ENCODE measurements at regions not wholly inside any gene's neighbourhood (a gene's known extent, or its start where the extent isn't known, plus 50 kb on each side); places are given as distances from the start of the nearest gene placed in this dataset.

GRCh38 chr6:84466511-84466910 lies 239.1 kb upstream of the CEP162 start (continued):
- no peak for TF ChIP-seq MEF2A (IDR thresholded peaks at IDR 0.05; ENCODE audit: borderline replicate concordance, low read depth)
- peak; percentile 74; the same call in 1 of the 2 replicates for TF ChIP-seq FOSL2 (IDR thresholded peaks at IDR 0.05; ENCODE audit: borderline replicate concordance, low read depth)
- TF ChIP-seq ZBTB33 (IDR thresholded peaks at IDR 0.05; ENCODE audit: borderline replicate concordance, low read depth), result no peak
- no peak for TF ChIP-seq RCOR1 (IDR thresholded peaks at IDR 0.05; ENCODE audit: low read length)
- peak; percentile 56; the same call in 1 of the 2 replicates for TF ChIP-seq RXRA (IDR thresholded peaks at IDR 0.05; ENCODE audit: borderline replicate concordance, low read depth)
- no peak for TF ChIP-seq RFX5 (IDR thresholded peaks at IDR 0.05; ENCODE audit: low read length)
- no peak for TF ChIP-seq SIN3A (IDR thresholded peaks at IDR 0.05; ENCODE audit: borderline replicate concordance, low read depth, low read length)
- TF ChIP-seq MAX (IDR thresholded peaks at IDR 0.05; ENCODE audit: low read depth), result no peak
- TF ChIP-seq EZH2phosphoT487 (IDR thresholded peaks at IDR 0.05; ENCODE audit: borderline replicate concordance, low read depth), result no peak
- no peak for TF ChIP-seq YY1 (IDR thresholded peaks at IDR 0.05; ENCODE audit: low read depth)
- no peak for TF ChIP-seq GATA2 (CRISPR knock-in tag; IDR thresholded peaks at IDR 0.05)

- H3K79me2 ChIP-seq (ENCODE audit: insufficient read depth), result no peaks in the 10 kb centered on the region
- H3K4me2 ChIP-seq, result no peak overlapping the region
- no peak overlapping the region for H3K9ac ChIP-seq
- CTCF ChIA-PET, result interaction anchor here (1.4 kb wide), 1 partner anchor 36 kb away, joined by 3 read pairs; no protein-coding TSS in a partner anchor
- 97% methylated on average over 2 of the region's 2 CpGs for WGBS (ENCODE audit: low lambda C conversion rate)
- H3K4me3 ChIP-seq (ENCODE audit: low read depth in 2 of 2, low read length in 1 of 2), result no peak overlapping the region
- H3K9me3 ChIP-seq, result no peaks in the 10 kb centered on the region
- TF ChIP-seq ELF1 (IDR thresholded peaks at IDR 0.05) (no peak), MXI1 (IDR thresholded peaks at IDR 0.05; ENCODE audit: low read depth, low read length) (no peak), RXRA (IDR thresholded peaks at IDR 0.05; ENCODE audit: borderline replicate concordance, low read depth) (no peak), GATA2 (CRISPR knock-in tag; IDR thresholded peaks at IDR 0.05) (no peak), EZH2phosphoT487 (IDR thresholded peaks at IDR 0.05; ENCODE audit: borderline replicate concordance, low read depth) (no peak)
- H3F3A ChIP-seq (replicated peaks; ENCODE audit: insufficient read depth), result peaks cover 14% of the 10 kb centered on the region
- H3K36me3 ChIP-seq (replicated peaks in 1 of 2; ENCODE audit: control insufficient read depth in 1 of 2, insufficient read depth in 2 of 2, low read length in 1 of 2), result no peaks in the 10 kb centered on the region
- no peak overlapping the region for H2AFZ ChIP-seq (ENCODE audit: low read depth)
- H3K9me2 ChIP-seq, result no peaks in the 10 kb centered on the region
- H3K4me1 ChIP-seq (ENCODE audit: control insufficient read depth in 1 of 2, insufficient read depth in 2 of 2, low read depth in 1 of 2, low read length in 1 of 2), result no peaks in the 10 kb centered on the region; a peak in 1 of 4 replicates
- no peak overlapping the region for H3K27ac ChIP-seq (ENCODE audit: low read depth in 2 of 2, low read length in 1 of 2)
- no peaks in the 10 kb centered on the region for H3K27me3 ChIP-seq (ENCODE audit: insufficient read depth)
- POLR2A ChIA-PET, result no interaction called here
- H4K20me1 ChIP-seq (ENCODE audit: insufficient read depth), result no peaks in the 10 kb centered on the region
- no peak for DNase-seq
These were observed 237.0 kb upstream of the CEP162 start for GRCh38 chr6:84464471-84464870.

- Histone ChIP-seq H3K4me2 (no peak overlapping the region; the same call in 1 of the 2 replicates), H3K27me3 (ENCODE audit: insufficient read depth) (no peaks in the 10 kb centered on the region), H3K9ac (peak overlapping the region; percentile 1; the same call in 1 of the 2 replicates), H3K9me2 (no peaks in the 10 kb centered on the region), H3K9me3 (no peaks in the 10 kb centered on the region), H2AFZ (ENCODE audit: low read depth) (no peak overlapping the region), H3K27ac (ENCODE audit: low read depth in 2 of 2, low read length in 1 of 2) (peak overlapping the region; percentile 28 to 84; a peak in 3 of 4 replicates), H3K79me2 (ENCODE audit: insufficient read depth) (no peaks in the 10 kb centered on the region), H3K4me1 (ENCODE audit: control insufficient read depth in 1 of 2, insufficient read depth in 2 of 2, low read depth in 1 of 2, low read length in 1 of 2) (no peaks in the 10 kb centered on the region; a peak in 1 of 4 replicates), H3F3A (replicated peaks; ENCODE audit: insufficient read depth) (peaks cover 14% of the 10 kb centered on the region), H3K36me3 (replicated peaks in 1 of 2; ENCODE audit: control insufficient read depth in 1 of 2, insufficient read depth in 2 of 2, low read length in 1 of 2) (no peaks in the 10 kb centered on the region), H3K4me3 (ENCODE audit: low read depth in 2 of 2, low read length in 1 of 2) (no peak overlapping the region), H4K20me1 (ENCODE audit: insufficient read depth) (no peaks in the 10 kb centered on the region)
- WGBS (ENCODE audit: low lambda C conversion rate), result 8% methylated on average over 1 of the region's 1 CpG
- ChIA-PET POLR2A (no interaction called here), CTCF (no interaction called here)
- no peak for DNase-seq
- no peak for TF ChIP-seq RAD21 (IDR thresholded peaks at IDR 0.05; ENCODE audit: low read length)
- no peak for TF ChIP-seq RFX5 (IDR thresholded peaks at IDR 0.05; ENCODE audit: low read length)
- TF ChIP-seq IRF3 (IDR thresholded peaks at IDR 0.05; ENCODE audit: low read depth, low read length), result no peak
- TF ChIP-seq GABPA (IDR thresholded peaks at IDR 0.05; ENCODE audit: low read depth), result no peak
- no peak for TF ChIP-seq USF2 (IDR thresholded peaks at IDR 0.05; ENCODE audit: borderline replicate concordance, low read depth, low read length)
- TF ChIP-seq NRF1 (IDR thresholded peaks at IDR 0.05; ENCODE audit: low read depth, low read length), result no peak
- peak; percentile 35; the same call in 1 of the 2 replicates for TF ChIP-seq NFIC (IDR thresholded peaks at IDR 0.05; ENCODE audit: borderline replicate concordance)
- TF ChIP-seq TAF1 (IDR thresholded peaks at IDR 0.05; ENCODE audit: borderline replicate concordance, low read depth, low read length), result no peak
- no peak for TF ChIP-seq USF1 (IDR thresholded peaks at IDR 0.05; ENCODE audit: borderline replicate concordance, low read depth)
- TF ChIP-seq YY1 (IDR thresholded peaks at IDR 0.05; ENCODE audit: low read depth), result no peak
These were observed 235.3 kb upstream of the CEP162 start for GRCh38 chr6:84462698-84463097.
